GM21526 (cell line): ENCODE measurements at regions not wholly inside any gene's neighbourhood (a gene's known extent, or its start where the extent isn't known, plus 50 kb on each side); places are given as distances from the start of the nearest gene placed in this dataset.
"Not testable (repeated sequence)": the region's sequence is repeated elsewhere in the genome, so short reads cannot be mapped to it uniquely, and the experiment has no call there.

Experiments
- ATAC-seq: cut with Tn5 transposase; IDR thresholded peaks from one replicate; pipeline ENCODE4 v1.9.1; 2021; ENCODE audit warnings: moderate library complexity; ENCODE audit not compliant: unreplicated experiment, low FRiP score

- ATAC-seq = no peak
Observed at GRCh38 chr20:7147220-7147601, 379.7 kb downstream of the BMP2 start.

- ATAC-seq = no peak
Observed at GRCh38 chr20:7151676-7152470, 384.4 kb downstream of the BMP2 start.

DNA sequence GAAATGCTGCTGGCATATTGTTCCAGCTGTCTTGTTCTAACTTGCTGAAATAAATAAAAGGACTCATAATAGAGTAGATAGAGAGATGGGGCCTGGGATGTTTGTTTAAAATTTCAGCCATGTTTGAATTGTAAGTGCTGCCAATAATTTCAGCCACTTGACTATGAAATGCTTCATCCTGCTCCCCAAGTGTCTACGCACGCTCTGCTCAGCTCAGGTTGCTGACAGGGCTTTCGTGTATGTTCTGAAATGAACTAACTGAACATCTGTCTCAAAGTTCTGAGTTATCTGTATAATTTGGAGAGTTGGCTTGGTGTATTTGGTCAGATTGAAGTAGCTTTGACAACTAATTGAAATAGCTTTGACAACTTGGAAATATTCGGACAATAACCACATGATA lies 387.8 kb downstream of the BMP2 start:
- ATAC-seq = no peak

- ATAC-seq = no peak
Observed at GRCh38 chr20:7155794-7156193, 388.3 kb downstream of the BMP2 start.

DNA sequence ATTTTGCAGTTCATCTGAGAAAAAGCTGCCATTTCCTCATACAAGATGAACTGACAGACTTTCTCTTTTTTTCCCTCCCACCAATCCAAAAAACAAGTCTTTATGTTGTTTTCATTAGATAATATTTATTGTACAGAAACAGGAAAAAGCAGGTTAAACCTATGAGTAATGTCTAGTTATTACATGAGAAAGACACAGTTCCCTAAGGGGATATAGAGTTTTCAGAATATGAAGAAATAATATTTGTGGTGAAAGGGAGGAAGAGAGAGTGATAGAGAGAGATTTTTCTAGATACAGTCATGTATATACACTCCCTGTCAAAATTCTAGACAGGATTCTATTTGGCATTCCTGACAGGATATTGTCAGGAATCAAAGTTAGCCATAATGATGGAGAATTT lies 392.4 kb downstream of the BMP2 start:
- no peak for ATAC-seq

DNA sequence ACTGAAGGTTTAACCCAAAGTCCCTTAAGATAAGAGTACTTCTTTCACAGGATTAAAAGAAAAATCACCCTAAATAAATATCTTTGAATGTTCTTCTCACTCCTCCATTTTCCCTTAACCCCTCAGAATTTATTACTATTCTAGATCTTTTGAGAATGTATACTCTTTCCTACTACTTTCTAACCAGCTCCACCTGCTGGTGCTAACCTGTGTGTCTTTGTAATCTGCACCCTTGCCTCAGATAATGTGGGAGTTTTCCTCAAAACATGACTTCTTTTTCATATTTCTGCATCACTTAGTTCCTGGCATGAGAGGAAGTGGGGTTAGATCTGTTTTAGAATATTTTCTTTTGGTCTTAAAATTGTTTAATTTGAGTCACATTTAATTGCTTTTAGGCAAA lies 394.2 kb downstream of the BMP2 start:
- ATAC-seq = no peak

- no peak for ATAC-seq
Observed at GRCh38 chr20:7171911-7172310, 404.4 kb downstream of the BMP2 start.

GRCh38 chr20:7174554-7174953 lies 407.1 kb downstream of the BMP2 start:
- ATAC-seq = no peak

- ATAC-seq = not testable (repeated sequence)
Observed at GRCh38 chr20:7175827-7176226, 408.3 kb downstream of the BMP2 start.

GRCh38 chr20:7178004-7178403 lies 410.5 kb downstream of the BMP2 start:
- ATAC-seq = no peak

GRCh38 chr20:7180256-7181045 lies 413.0 kb downstream of the BMP2 start:
- ATAC-seq = no peak

- no peak for ATAC-seq
Observed at GRCh38 chr20:7189231-7189630, 421.7 kb downstream of the BMP2 start.

GRCh38 chr20:7193681-7194080 lies 426.2 kb downstream of the BMP2 start:
- ATAC-seq = no peak

DNA sequence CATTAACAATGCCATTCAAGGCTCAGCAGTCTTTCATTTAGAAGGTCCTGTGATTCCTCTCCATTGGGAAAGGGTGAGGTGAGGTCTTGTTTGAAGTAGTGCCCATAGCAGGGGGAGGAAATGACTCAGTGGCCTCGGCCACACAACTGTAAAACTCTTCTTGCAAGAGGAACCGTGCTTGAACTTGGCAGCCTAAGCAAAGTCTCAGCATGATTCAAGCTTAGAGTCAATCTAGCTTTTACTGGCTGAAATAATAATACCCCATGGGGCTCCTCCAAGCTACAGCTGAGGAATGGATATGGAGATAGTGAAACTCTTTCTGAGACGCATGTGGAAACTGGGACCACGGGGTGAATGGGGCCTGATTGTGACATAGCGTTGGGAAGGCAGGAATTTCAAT lies 428.2 kb downstream of the BMP2 start:
- no peak for ATAC-seq

DNA sequence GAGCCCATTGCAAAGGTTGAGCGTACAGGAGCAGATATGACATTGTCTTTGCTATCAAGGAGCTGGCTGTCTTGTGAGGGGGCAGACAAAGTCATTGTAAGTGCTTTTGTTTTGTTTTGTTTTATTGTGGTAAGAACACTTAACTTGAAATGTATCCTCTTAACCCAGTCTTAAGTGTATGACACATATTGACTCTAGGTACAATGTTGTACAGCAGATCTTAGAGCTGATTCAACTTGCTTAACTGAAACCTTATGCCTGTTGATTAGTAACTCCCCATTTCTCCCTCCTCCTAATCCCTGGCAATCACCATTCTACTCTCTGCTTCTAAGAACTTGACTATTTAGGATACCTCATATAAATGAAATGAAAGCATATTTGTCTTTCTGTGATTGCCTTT lies 429.0 kb downstream of the BMP2 start:
- no peak for ATAC-seq

- ATAC-seq = no peak
Observed at GRCh38 chr20:7199861-7200260, 432.4 kb downstream of the BMP2 start.

DNA sequence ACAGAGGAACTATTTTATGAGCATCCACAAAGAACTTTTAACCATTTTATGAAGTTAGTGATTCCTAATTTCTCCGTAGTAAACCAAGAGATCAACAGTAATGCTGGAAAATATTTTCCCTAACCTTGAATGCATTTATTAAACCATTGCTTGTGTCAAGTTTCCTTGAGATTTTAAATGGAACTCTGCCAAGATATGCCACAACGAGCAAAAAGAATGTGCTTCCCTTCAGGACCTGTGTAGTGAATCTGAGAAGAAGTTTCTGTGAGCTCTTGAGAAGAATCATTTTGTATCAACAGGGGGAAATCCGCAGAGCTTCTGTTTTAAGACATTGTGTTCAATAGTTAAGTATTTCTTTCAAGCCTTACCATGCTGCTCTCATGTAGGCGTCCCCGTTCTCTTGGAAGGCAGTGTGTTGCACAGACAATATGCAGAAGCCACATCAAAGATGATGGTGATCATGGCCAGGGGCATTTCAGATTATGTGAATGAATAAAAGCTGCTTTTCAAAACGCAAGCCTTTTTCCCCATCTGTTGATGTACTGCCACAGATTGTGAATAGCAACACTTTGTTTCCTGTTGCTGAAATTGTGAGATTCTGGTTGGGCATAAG lies 439.8 kb downstream of the BMP2 start:
- no peak for ATAC-seq

GRCh38 chr20:7210910-7211309 lies 443.4 kb downstream of the BMP2 start:
- ATAC-seq = no peak

DNA sequence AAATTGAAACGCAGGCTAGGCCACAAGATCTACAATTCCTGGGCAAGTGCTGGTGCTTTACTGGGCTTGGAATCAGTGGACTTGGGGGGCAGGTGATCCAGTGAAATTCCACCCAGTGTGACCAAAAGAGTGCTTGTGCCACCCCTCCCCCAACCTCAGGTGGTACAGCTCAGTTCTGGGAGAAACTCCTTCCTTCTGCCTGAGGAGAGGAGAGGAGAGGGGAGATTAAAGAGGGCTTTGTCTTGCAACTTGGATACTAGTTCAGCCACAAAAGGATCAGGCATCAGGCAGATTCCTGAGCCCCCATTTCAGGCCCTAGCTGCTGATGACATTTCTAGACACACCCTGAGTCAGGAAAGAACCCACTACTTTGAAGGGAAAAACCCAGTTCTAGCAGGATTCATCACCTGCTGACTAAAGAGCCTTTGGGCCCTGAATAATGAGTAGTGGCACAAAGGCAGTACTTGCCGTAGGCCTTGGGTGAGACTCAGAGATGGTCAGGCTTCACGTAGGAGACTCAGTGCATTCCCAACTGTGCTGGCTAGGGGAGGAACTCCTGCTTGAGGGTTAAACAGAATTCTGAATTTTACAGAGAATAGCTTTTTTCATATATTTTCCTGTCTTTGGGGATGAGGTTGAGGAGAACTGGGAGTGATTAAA lies 446.7 kb downstream of the BMP2 start:
- ATAC-seq = no peak

DNA sequence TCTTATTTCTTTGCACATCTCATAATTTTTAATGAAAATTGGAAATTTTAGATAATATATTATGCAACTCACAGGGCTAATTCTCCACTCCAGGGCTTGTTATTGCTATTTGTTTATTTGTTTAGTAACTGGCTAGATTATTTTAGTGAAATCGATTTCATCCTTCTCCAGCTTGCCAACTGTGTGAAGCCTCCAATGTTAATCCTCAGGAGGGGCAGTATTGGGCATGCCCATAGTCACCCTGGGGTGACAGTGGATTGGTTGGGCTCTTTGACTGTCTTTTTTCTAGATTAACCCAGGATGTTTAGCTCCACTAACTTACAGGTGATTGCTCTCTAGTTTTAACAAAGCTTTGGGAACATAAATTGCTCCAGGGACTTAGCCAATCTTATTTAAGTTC lies 450.1 kb downstream of the BMP2 start:
- no peak for ATAC-seq

DNA sequence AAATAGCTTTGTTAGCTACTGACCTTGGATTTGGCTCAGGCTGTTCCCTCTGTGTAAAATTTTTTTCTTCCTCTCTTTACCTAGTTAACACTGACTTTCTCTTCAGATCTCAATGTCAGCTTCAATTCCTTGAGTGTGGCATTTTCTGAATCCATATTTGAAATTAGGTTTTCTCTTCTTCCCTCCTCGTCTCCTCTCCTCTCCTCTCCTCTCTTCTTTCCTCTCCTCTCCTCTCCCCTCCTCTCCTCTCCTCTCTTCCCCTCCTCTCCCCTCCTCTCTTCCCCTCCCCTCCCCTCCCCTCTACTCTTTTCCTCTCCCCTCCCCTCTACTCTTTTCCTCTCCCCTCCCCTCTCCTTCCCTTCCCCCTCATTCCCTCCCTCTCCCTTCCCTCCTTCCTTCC lies 453.3 kb downstream of the BMP2 start:
- no peak for ATAC-seq
